GM12872 (cell line): ENCODE measurements at regions not wholly inside any gene's neighbourhood (a gene's known extent, or its start where the extent isn't known, plus 50 kb on each side); places are given as distances from the start of the nearest gene placed in this dataset.

Source experiments
- CTCF ChIP-seq: IDR thresholded peaks from 3 replicates; pipeline ENCODE4 v1.5.1; 2011; ENCODE audit warnings: low read depth, mild to moderate bottlenecking, low read length, moderate library complexity; ENCODE audit not compliant: insufficient read depth

GRCh38 chr7:25775999-25776743 lies 375.8 kb upstream of the NFE2L3 start:
- TF ChIP-seq CTCF: no peak

- TF ChIP-seq CTCF: no peak
Measured at GRCh38 chr7:25776744-25777123, 375.3 kb upstream of the NFE2L3 start.

- no peak for TF ChIP-seq CTCF
Measured at GRCh38 chr7:25777969-25778708, 373.9 kb upstream of the NFE2L3 start.

GRCh38 chr7:25779002-25779546 lies 372.9 kb upstream of the NFE2L3 start:
- no peak for TF ChIP-seq CTCF

- TF ChIP-seq CTCF: no peak
Measured at GRCh38 chr7:25780904-25781303, 371.1 kb upstream of the NFE2L3 start.

GRCh38 chr7:25781704-25782103 lies 370.3 kb upstream of the NFE2L3 start:
- no peak for TF ChIP-seq CTCF

- no peak for TF ChIP-seq CTCF
Measured at GRCh38 chr7:25786936-25787335, 365.1 kb upstream of the NFE2L3 start.
